ENCODE measurements at regions not wholly inside any gene's neighbourhood (a gene's known extent, or its start where the extent isn't known, plus 50 kb on each side); places are given as distances from the start of the nearest gene placed in this dataset.

DNA sequence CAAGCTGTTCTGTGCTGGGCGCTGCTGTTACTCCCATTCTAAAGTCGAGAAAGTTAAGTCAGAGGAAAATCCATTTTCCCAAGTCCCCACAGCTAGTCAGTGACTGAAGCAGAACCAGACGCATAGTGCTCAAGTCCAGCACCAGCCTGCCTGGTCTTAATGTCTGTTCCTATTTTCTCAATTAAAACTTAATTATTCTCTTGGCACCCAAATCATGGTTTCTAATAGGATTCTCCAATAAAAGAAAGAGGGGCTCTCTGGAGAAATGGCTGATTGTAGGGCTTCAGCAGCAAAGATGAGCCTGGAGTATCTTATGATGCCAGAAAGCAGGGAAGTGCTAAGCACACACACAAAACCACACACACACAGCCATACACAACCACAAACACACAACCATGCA, 531.0 kb upstream of the SALL3 start:
- no peak for TF ChIP-seq ELF4 (IDR thresholded peaks at IDR 0.05)
- no peak for TF ChIP-seq FOXM1 (IDR thresholded peaks at IDR 0.05; ENCODE audit: borderline replicate concordance)
- TF ChIP-seq FOXA1 (IDR thresholded peaks at IDR 0.05), result no peak
- no peak for TF ChIP-seq SP1 (IDR thresholded peaks at IDR 0.05)
- TF ChIP-seq TARDBP (IDR thresholded peaks at IDR 0.05), result no peak
- TF ChIP-seq NFRKB (IDR thresholded peaks at IDR 0.05), result no peak
- TF ChIP-seq ZNF384 (IDR thresholded peaks at IDR 0.05), result no peak
- no peak for TF ChIP-seq LEF1 (IDR thresholded peaks at IDR 0.05; ENCODE audit: borderline replicate concordance)
